CD14-positive monocyte (primary cell): ENCODE measurements at regions not wholly inside any gene's neighbourhood (a gene's known extent, or its start where the extent isn't known, plus 50 kb on each side); places are given as distances from the start of the nearest gene placed in this dataset.
A peak's percentile ranks its signal among the peaks of the same experiment; 100 is the strongest.

Experiments used
- DNase-seq, 3 donors: peaks; one replicate each; pipeline ENCODE4 v3.0.0-alpha.2; 2011 to 2022
- H2AFZ ChIP-seq: 2 replicates; pipeline ENCODE4 v1.6.0; 2012; ENCODE audit warnings: mild to moderate bottlenecking, low read depth, low read length, inconsistent platforms; ENCODE audit not compliant: insufficient read depth, poor library complexity, severe bottlenecking
- H3K27ac ChIP-seq, 2 donors: 1 replicate in 1 of 2; 2 replicates in 1 of 2; pipeline ENCODE4 v1.5.1; 2012 to 2013; ENCODE audit warnings: low read length in 2 of 2, control low read depth in 1 of 2, inconsistent platforms in 1 of 2, low read depth in 1 of 2, mild to moderate bottlenecking in 1 of 2
- H3K27me3 ChIP-seq, 2 donors: one replicate each; pipeline versions ENCODE4 v1.6.0 to v1.6.1; 2011 to 2013; ENCODE audit warnings: low read length in 2 of 2; ENCODE audit not compliant: control insufficient read depth in 2 of 2, insufficient read depth in 2 of 2
- H3K36me3 ChIP-seq, 2 donors: replicated peaks in 1 of 2; 1 replicate in 1 of 2; 2 replicates in 1 of 2; pipeline versions ENCODE4 v1.5.1 to v1.6.1; 2012 to 2013; ENCODE audit warnings: low read length in 2 of 2, control low read depth in 1 of 2, inconsistent platforms in 1 of 2, mild to moderate bottlenecking in 1 of 2; ENCODE audit not compliant: insufficient read depth in 2 of 2, control insufficient read depth in 1 of 2
- H3K4me1 ChIP-seq, 2 donors: 1 replicate in 1 of 2; 2 replicates in 1 of 2; pipeline versions ENCODE4 v1.5.1 to v1.6.1; 2012 to 2013; ENCODE audit warnings: low read length in 2 of 2, control low read depth in 1 of 2, inconsistent platforms in 1 of 2, mild to moderate bottlenecking in 1 of 2, moderate library complexity in 1 of 2; ENCODE audit not compliant: insufficient read depth in 2 of 2, control insufficient read depth in 1 of 2
- H3K4me2 ChIP-seq: replicated peaks from 2 replicates; pipeline ENCODE3; 2012; ENCODE audit warnings: low read length, moderate library complexity, mild to moderate bottlenecking; ENCODE audit not compliant: poor library complexity, severe bottlenecking; ENCODE audit errors: extremely low read depth
- H3K4me3 ChIP-seq, 3 experiments: fragments of 200-600 bp in 1 of 3; sonication (generic) in 1 of 3; replicated peaks in 1 of 3; 1 replicate in 2 of 3; 2 replicates in 1 of 3; pipeline ENCODE4 v1.5.1; 2011 to 2013; ENCODE audit warnings: low read length in 3 of 3, mild to moderate bottlenecking in 3 of 3, control low read depth in 2 of 3, low read depth in 2 of 3, inconsistent platforms in 1 of 3, moderate library complexity in 1 of 3
- H3K79me2 ChIP-seq: 2 replicates; pipeline ENCODE4 v1.6.0; 2012; ENCODE audit warnings: mild to moderate bottlenecking, control low read depth, inconsistent platforms, low read length, moderate library complexity; ENCODE audit not compliant: insufficient read depth
- H3K9ac ChIP-seq: 2 replicates; pipeline ENCODE4 v1.6.0; 2017; ENCODE audit warnings: low read length, mild to moderate bottlenecking; ENCODE audit not compliant: insufficient read depth, poor library complexity, severe bottlenecking
- H3K9me3 ChIP-seq, 2 donors: replicated peaks in 1 of 2; 1 replicate in 1 of 2; 2 replicates in 1 of 2; pipeline versions ENCODE4 v1.5.1 to v1.6.1; 2012 to 2013; ENCODE audit warnings: low read length in 2 of 2, control low read depth in 1 of 2; ENCODE audit not compliant: control insufficient read depth in 1 of 2, insufficient read depth in 1 of 2
- H4K20me1 ChIP-seq: 2 replicates; pipeline ENCODE4 v1.6.0; 2012; ENCODE audit warnings: mild to moderate bottlenecking, low read length, control low read depth, moderate library complexity; ENCODE audit not compliant: insufficient read depth
- H3K27ac Mint-ChIP-seq, 7 donors: one replicate each; pipeline ENCODE4 v1.8.0; 2020; ENCODE audit warnings: mild to moderate bottlenecking in 7 of 7, mixed read lengths in 7 of 7, moderate library complexity in 6 of 7, inconsistent platforms in 2 of 7
- H3K27me3 Mint-ChIP-seq, 3 donors: one replicate each; pipeline ENCODE4 v1.8.0; 2021 to 2022; ENCODE audit warnings: low read depth in 3 of 3, mild to moderate bottlenecking in 3 of 3, mixed read lengths in 3 of 3, moderate library complexity in 3 of 3, inconsistent platforms in 1 of 3
- H3K36me3 Mint-ChIP-seq, 2 donors: one replicate each; pipeline ENCODE4 v1.8.0; 2020; ENCODE audit warnings: mixed read lengths in 2 of 2, inconsistent platforms in 1 of 2, mild to moderate bottlenecking in 1 of 2
- H3K4me1 Mint-ChIP-seq: one replicate; pipeline ENCODE4 v1.8.0; 2020; ENCODE audit warnings: mild to moderate bottlenecking, mixed read lengths
- H3K4me3 Mint-ChIP-seq, 2 donors: one replicate each; pipeline ENCODE4 v1.8.0; 2020; ENCODE audit warnings: mild to moderate bottlenecking in 2 of 2, mixed read lengths in 2 of 2, moderate library complexity in 1 of 2
- H3K9me3 Mint-ChIP-seq, 7 donors: one replicate each; pipeline ENCODE4 v1.8.0; 2020 to 2022; ENCODE audit warnings: mixed read lengths in 7 of 7, mild to moderate bottlenecking in 6 of 7, moderate library complexity in 6 of 7, inconsistent platforms in 2 of 7
- CTCF ChIP-seq: fragments of 200-600 bp; IDR thresholded peaks from one replicate; pipeline ENCODE4 v1.8.0; 2022; ENCODE audit warnings: antibody characterized with exemption, mild to moderate bottlenecking
- WGBS: methylation state at CpG from one replicate; pipeline ENCODE4 v1.1.5; 2013; ENCODE audit warnings: missing lambda C conversion rate; ENCODE audit not compliant: insufficient coverage; 5-methylcytosine and 5-hydroxymethylcytosine counted together
- intact Hi-C, 2 donors: fragments of 100-400 bp; cut with micrococcal nuclease; formaldehyde crosslinking; loops; one replicate each; pipeline versions ENCODE4 v1.15.0 to v1.15.1; 2023

GRCh38 chr3:10715886-10716285, 100.1 kb upstream of the SLC6A11 start:
- peak overlapping the region in 1 of 7 donors; percentile 55 for H3K27ac Mint-ChIP-seq
- H3K4me3 Mint-ChIP-seq: no peak overlapping the region
- intact Hi-C loops: no loop called here

GRCh38 chr3:10716964-10717363, 99.1 kb upstream of the SLC6A11 start:
- intact Hi-C loops: no loop called here
- H3K4me3 ChIP-seq: no peak overlapping the region
- H2AFZ ChIP-seq: no peak overlapping the region
- no peak for DNase-seq
- H3K4me3 Mint-ChIP-seq: no peak overlapping the region
- peaks cover 0 to 15% (median 2%) of the 10 kb centered on the region in 7 donors for H3K9me3 Mint-ChIP-seq
- peaks cover 4 to 9% (median 8%) of the 10 kb centered on the region in 3 donors for H3K27me3 Mint-ChIP-seq
- H4K20me1 ChIP-seq: no peaks in the 10 kb centered on the region
- no peak overlapping the region for H3K4me2 ChIP-seq
- no peaks in the 10 kb centered on the region for H3K4me1 Mint-ChIP-seq
- WGBS: 82% methylated on average over 2 of the region's 8 CpGs
- no peaks in the 10 kb centered on the region for H3K4me1 ChIP-seq
- H3K9ac ChIP-seq: no peak overlapping the region
- H3K79me2 ChIP-seq: no peaks in the 10 kb centered on the region
- TF ChIP-seq CTCF: no peak
- no peak overlapping the region for H3K27ac Mint-ChIP-seq
- H3K27me3 ChIP-seq: peaks cover 0 to 2% of the 10 kb centered on the region in 2 donors
- no peaks in the 10 kb centered on the region for H3K36me3 ChIP-seq
- H3K9me3 ChIP-seq: peaks cover 0 to 5% of the 10 kb centered on the region in 2 donors
- H3K36me3 Mint-ChIP-seq: no peaks in the 10 kb centered on the region
- H3K27ac ChIP-seq: no peak overlapping the region

More at GRCh38 chr3:10715886-10716285, 100.1 kb upstream of the SLC6A11 start:
- Histone ChIP-seq H3K9ac (no peak overlapping the region), H3K4me2 (no peak overlapping the region), H3K79me2 (no peaks in the 10 kb centered on the region), H3K4me1 (no peaks in the 10 kb centered on the region), H3K27me3 (peaks cover 0 to 2% of the 10 kb centered on the region in 2 donors), H3K4me3 (no peak overlapping the region), H2AFZ (no peak overlapping the region), H3K36me3 (no peaks in the 10 kb centered on the region), H3K27ac (no peak overlapping the region), H3K9me3 (peaks cover 0 to 5% of the 10 kb centered on the region in 2 donors), H4K20me1 (no peaks in the 10 kb centered on the region)
- 100% methylated on average over 1 of the region's 3 CpGs for WGBS
- no peaks in the 10 kb centered on the region for H3K36me3 Mint-ChIP-seq
- TF ChIP-seq CTCF: no peak
- H3K9me3 Mint-ChIP-seq: peaks cover 0 to 15% (median 2%) of the 10 kb centered on the region in 7 donors
- H3K27me3 Mint-ChIP-seq: peaks cover 5 to 12% (median 8%) of the 10 kb centered on the region in 3 donors
- DNase-seq: no peak
- no peaks in the 10 kb centered on the region for H3K4me1 Mint-ChIP-seq
